ENCODE measurements at regions not wholly inside any gene's neighbourhood (a gene's known extent, or its start where the extent isn't known, plus 50 kb on each side); places are given as distances from the start of the nearest gene placed in this dataset.
"Not testable (repeated sequence)": the region's sequence is repeated elsewhere in the genome, so short reads cannot be mapped to it uniquely, and the experiment has no call there.

GRCh38 chr1:113199760-113200455 lies 126.9 kb downstream of the LRIG2 start:
- Mint-ChIP-seq H3K9me3 (ENCODE audit: unreplicated experiment) (peaks cover 6% of the 10 kb centered on the region), H3K36me3 (ENCODE audit: unreplicated experiment) (no peaks in the 10 kb centered on the region), H3K4me1 (ENCODE audit: unreplicated experiment) (no peaks in the 10 kb centered on the region), H3K27me3 (ENCODE audit: unreplicated experiment) (peaks cover 21% of the 10 kb centered on the region), H3K4me3 (ENCODE audit: unreplicated experiment) (no peak overlapping the region), H3K27ac (ENCODE audit: unreplicated experiment) (no peak overlapping the region)
- no peak for DNase-seq (ENCODE audit: extremely low spot score, unreplicated experiment)
- TF ChIP-seq, protein P1, sequence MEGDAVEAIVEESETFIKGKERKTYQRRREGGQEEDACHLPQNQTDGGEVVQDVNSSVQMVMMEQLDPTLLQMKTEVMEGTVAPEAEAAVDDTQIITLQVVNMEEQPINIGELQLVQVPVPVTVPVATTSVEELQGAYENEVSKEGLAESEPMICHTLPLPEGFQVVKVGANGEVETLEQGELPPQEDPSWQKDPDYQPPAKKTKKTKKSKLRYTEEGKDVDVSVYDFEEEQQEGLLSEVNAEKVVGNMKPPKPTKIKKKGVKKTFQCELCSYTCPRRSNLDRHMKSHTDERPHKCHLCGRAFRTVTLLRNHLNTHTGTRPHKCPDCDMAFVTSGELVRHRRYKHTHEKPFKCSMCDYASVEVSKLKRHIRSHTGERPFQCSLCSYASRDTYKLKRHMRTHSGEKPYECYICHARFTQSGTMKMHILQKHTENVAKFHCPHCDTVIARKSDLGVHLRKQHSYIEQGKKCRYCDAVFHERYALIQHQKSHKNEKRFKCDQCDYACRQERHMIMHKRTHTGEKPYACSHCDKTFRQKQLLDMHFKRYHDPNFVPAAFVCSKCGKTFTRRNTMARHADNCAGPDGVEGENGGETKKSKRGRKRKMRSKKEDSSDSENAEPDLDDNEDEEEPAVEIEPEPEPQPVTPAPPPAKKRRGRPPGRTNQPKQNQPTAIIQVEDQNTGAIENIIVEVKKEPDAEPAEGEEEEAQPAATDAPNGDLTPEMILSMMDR (IDR thresholded peaks at IDR 0.05), result no peak

GRCh38 chr1:113201560-113201959 lies 128.6 kb downstream of the LRIG2 start:
- Mint-ChIP-seq H3K4me1 (ENCODE audit: unreplicated experiment) (no peaks in the 10 kb centered on the region), H3K4me3 (ENCODE audit: unreplicated experiment) (no peak overlapping the region), H3K36me3 (ENCODE audit: unreplicated experiment) (no peaks in the 10 kb centered on the region), H3K27me3 (ENCODE audit: unreplicated experiment) (peaks cover 20% of the 10 kb centered on the region), H3K9me3 (ENCODE audit: unreplicated experiment) (peaks cover 6% of the 10 kb centered on the region), H3K27ac (ENCODE audit: unreplicated experiment) (no peak overlapping the region)
- DNase-seq (ENCODE audit: extremely low spot score, unreplicated experiment), result no peak
- TF ChIP-seq, protein P1 (IDR thresholded peaks at IDR 0.05), result no peak

DNA sequence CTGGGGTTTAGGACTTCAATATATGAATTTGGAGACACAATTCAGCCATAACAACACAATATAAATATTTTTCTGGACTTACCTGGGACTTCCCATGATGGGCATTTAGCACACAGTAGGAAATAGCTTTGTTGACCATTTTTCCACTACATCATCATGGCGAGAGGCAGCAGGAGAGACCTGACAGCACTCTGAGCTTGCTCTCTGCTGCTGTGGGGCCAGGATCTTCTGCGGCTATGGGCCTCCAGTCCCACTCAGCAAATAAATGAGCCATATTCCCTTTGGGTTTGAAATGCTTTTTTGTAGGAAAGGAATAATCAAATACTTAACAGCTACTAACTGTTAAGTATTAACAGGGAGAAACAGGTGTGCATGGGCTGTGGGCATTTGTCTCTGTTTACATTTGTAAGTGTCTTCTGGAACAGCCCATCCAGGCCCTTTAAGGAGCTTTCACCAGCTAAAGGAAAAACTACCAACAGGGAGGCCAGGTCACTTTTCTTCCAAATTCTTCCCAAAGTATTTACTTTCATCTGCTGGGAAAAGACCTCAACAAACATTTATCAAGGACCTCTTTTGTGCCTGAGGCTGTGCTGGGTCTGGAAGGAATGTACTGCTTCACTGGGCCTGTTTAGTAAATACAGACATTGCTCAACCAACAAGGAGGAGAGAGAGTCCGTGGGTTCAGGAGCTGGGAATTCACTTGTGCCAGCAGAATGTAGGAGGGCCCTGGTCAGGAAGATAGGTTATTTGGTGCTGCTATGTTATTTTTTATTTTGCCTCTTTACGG lies 133.2 kb downstream of the LRIG2 start:
- H3K36me3 Mint-ChIP-seq (ENCODE audit: unreplicated experiment), result no peaks in the 10 kb centered on the region
- no peaks in the 10 kb centered on the region for H3K4me1 Mint-ChIP-seq (ENCODE audit: unreplicated experiment)
- no peak overlapping the region for H3K27ac Mint-ChIP-seq (ENCODE audit: unreplicated experiment)
- DNase-seq (ENCODE audit: extremely low spot score, unreplicated experiment), result no peak
- TF ChIP-seq, protein P1 (IDR thresholded peaks at IDR 0.05), result no peak
- peaks cover 6% of the 10 kb centered on the region for H3K9me3 Mint-ChIP-seq (ENCODE audit: unreplicated experiment)
- no peak overlapping the region for H3K4me3 Mint-ChIP-seq (ENCODE audit: unreplicated experiment)
- peaks cover 29% of the 10 kb centered on the region for H3K27me3 Mint-ChIP-seq (ENCODE audit: unreplicated experiment)

GRCh38 chr1:113207019-113207418 lies 134.0 kb downstream of the LRIG2 start:
- H3K9me3 Mint-ChIP-seq (ENCODE audit: unreplicated experiment), result peaks cover 6% of the 10 kb centered on the region
- DNase-seq (ENCODE audit: extremely low spot score, unreplicated experiment), result no peak
- H3K36me3 Mint-ChIP-seq (ENCODE audit: unreplicated experiment), result no peaks in the 10 kb centered on the region
- H3K27ac Mint-ChIP-seq (ENCODE audit: unreplicated experiment), result no peak overlapping the region
- H3K4me1 Mint-ChIP-seq (ENCODE audit: unreplicated experiment), result no peaks in the 10 kb centered on the region
- TF ChIP-seq, protein P1 (IDR thresholded peaks at IDR 0.05), result no peak
- peaks cover 28% of the 10 kb centered on the region for H3K27me3 Mint-ChIP-seq (ENCODE audit: unreplicated experiment)
- H3K4me3 Mint-ChIP-seq (ENCODE audit: unreplicated experiment), result no peak overlapping the region

DNA sequence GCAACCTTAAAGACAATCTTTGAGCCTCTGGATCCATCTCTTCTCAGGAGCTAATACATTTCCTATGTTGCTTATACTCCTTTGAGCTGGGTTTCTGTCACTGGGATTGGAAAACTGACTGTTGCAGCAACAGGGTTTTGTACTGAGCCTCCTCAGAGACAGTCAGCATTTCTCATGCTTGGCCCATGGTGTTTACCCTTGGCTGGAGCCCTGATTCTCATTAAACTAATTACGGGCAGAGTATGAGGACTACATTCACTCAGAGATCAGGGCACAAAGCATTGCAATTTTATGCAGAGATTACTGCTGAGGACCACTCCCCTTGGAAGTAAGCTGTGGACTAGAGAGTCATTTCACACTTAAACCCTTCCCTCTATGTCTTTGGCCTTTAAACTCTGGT lies 134.5 kb downstream of the LRIG2 start:
- Mint-ChIP-seq H3K4me3 (ENCODE audit: unreplicated experiment) (no peak overlapping the region), H3K36me3 (ENCODE audit: unreplicated experiment) (no peaks in the 10 kb centered on the region), H3K27ac (ENCODE audit: unreplicated experiment) (no peak overlapping the region), H3K27me3 (ENCODE audit: unreplicated experiment) (peaks cover 25% of the 10 kb centered on the region), H3K4me1 (ENCODE audit: unreplicated experiment) (no peaks in the 10 kb centered on the region), H3K9me3 (ENCODE audit: unreplicated experiment) (peaks cover 6% of the 10 kb centered on the region)
- TF ChIP-seq, protein P1 (IDR thresholded peaks at IDR 0.05), result no peak
- no peak for DNase-seq (ENCODE audit: extremely low spot score, unreplicated experiment)

GRCh38 chr1:113208425-113208824 lies 135.4 kb downstream of the LRIG2 start:
- H3K27ac Mint-ChIP-seq (ENCODE audit: unreplicated experiment), result not testable (repeated sequence)

More at GRCh38 chr1:113208425-113208824, 135.4 kb downstream of the LRIG2 start:
- not testable (repeated sequence) for H3K4me3 Mint-ChIP-seq (ENCODE audit: unreplicated experiment); H3K9me3 Mint-ChIP-seq (ENCODE audit: unreplicated experiment); H3K4me1 Mint-ChIP-seq (ENCODE audit: unreplicated experiment); H3K36me3 Mint-ChIP-seq (ENCODE audit: unreplicated experiment); DNase-seq (ENCODE audit: extremely low spot score, unreplicated experiment)
- H3K27me3 Mint-ChIP-seq (ENCODE audit: unreplicated experiment), result peaks cover 25% of the 10 kb centered on the region

Measured in osteocyte (in vitro differentiated cells).